ENCODE measurements at regions not wholly inside any gene's neighbourhood (a gene's known extent, or its start where the extent isn't known, plus 50 kb on each side); places are given as distances from the start of the nearest gene placed in this dataset.

GRCh38 chr22:26894766-26895485 is 237.5 kb downstream of the MIAT start:
- TF ChIP-seq, protein P1, sequence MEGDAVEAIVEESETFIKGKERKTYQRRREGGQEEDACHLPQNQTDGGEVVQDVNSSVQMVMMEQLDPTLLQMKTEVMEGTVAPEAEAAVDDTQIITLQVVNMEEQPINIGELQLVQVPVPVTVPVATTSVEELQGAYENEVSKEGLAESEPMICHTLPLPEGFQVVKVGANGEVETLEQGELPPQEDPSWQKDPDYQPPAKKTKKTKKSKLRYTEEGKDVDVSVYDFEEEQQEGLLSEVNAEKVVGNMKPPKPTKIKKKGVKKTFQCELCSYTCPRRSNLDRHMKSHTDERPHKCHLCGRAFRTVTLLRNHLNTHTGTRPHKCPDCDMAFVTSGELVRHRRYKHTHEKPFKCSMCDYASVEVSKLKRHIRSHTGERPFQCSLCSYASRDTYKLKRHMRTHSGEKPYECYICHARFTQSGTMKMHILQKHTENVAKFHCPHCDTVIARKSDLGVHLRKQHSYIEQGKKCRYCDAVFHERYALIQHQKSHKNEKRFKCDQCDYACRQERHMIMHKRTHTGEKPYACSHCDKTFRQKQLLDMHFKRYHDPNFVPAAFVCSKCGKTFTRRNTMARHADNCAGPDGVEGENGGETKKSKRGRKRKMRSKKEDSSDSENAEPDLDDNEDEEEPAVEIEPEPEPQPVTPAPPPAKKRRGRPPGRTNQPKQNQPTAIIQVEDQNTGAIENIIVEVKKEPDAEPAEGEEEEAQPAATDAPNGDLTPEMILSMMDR (IDR thresholded peaks at IDR 0.05), result no peak
- no peak for TF ChIP-seq POLR2A (IDR thresholded peaks at IDR 0.05)
- TF ChIP-seq POLR2AphosphoS5 (IDR thresholded peaks at IDR 0.05), result no peak

All from prostate gland (tissue), 2 donors.